HepG2 (cell line): ENCODE measurements at regions not wholly inside any gene's neighbourhood (a gene's known extent, or its start where the extent isn't known, plus 50 kb on each side); places are given as distances from the start of the nearest gene placed in this dataset.

Experiments
- ATAC-seq: fragments of 200-7000 bp; cut with Tn5 transposase; 3 replicates; pipeline ENCODE4 v1.9.1; 2020; ENCODE audit warnings: mild to moderate bottlenecking, moderate library complexity
- BruUV-seq: library from RNA; stranded (reverse); fragments of 400-500 nt; replicated peaks from 2 replicates; lab custom pipeline; 2021; lab: Mats Ljungman, UMichigan
- CTCF ChIA-PET: fragments of 300-600 bp; formaldehyde crosslinking; extraction: SDS; loops from one replicate; lab custom pipeline; 2021; ENCODE audit warnings: low total read pairs, inconsistent platforms, low intra/inter-chr PET ratio; lab: Yijun Ruan, JAX
- POLR2A ChIA-PET: fragments of 350-600 bp; sonication (Branson Sonifier 250); formaldehyde crosslinking; loops from one replicate; lab custom pipeline; 2020; ENCODE audit warnings: antibody characterized with exemption, inconsistent platforms; lab: Yijun Ruan, JAX
- DNase-seq: peaks from one replicate; pipeline ENCODE4 v3.0.0-alpha.2; 2015; ENCODE audit warnings: low spot score
- FAIRE-seq: peaks from 3 replicates; lab custom pipeline; 2011; peaks lifted over from hg19 to GRCh38; lab: Jason Lieb, UNC
- H2AFZ ChIP-seq: one replicate; pipeline ENCODE4 v1.6.1; 2011; ENCODE audit warnings: low read length, inconsistent platforms
- H3K27ac ChIP-seq: fragments of 300-600 bp; 3 replicates; pipeline ENCODE4 v1.8.0; 2011; ENCODE audit warnings: mixed run types, mild to moderate bottlenecking, mixed read lengths, low read length, inconsistent platforms; ENCODE audit not compliant: insufficient read depth; ENCODE audit errors: extremely low read length
- H3K27me3 ChIP-seq, 2 experiments: fragments of 200-600 bp in 1 of 2; 2 replicates in 1 of 2; 3 replicates in 1 of 2; pipeline versions ENCODE4 v1.6.0 to v1.8.0; 2011; ENCODE audit warnings: low read length in 2 of 2, mild to moderate bottlenecking in 2 of 2, moderate library complexity in 2 of 2, inconsistent platforms in 1 of 2; ENCODE audit not compliant: insufficient read depth in 2 of 2, control insufficient read depth in 1 of 2
- H3K36me3 ChIP-seq, 2 experiments: fragments of 200-600 bp in 1 of 2; replicated peaks in 1 of 2; 2 replicates in 1 of 2; 3 replicates in 1 of 2; pipeline versions ENCODE4 v1.5.1 to v1.8.0; 2011; ENCODE audit warnings: low read length in 2 of 2, inconsistent platforms in 1 of 2; ENCODE audit not compliant: insufficient read depth in 2 of 2, control insufficient read depth in 1 of 2
- H3K4me1 ChIP-seq: 2 replicates; pipeline ENCODE4 v1.5.1; 2012; ENCODE audit warnings: low read length, inconsistent platforms; ENCODE audit not compliant: insufficient read depth
- H3K4me2 ChIP-seq: 2 replicates; pipeline ENCODE4 v1.6.0; 2011; ENCODE audit warnings: low read depth, low read length, inconsistent platforms
- H3K4me3 ChIP-seq, 3 experiments: fragments of 200-600 bp in 1 of 3; sonication (generic), shearing (Covaris generic) in 1 of 3; replicated peaks in 1 of 3; 2 replicates each; pipeline ENCODE4 v1.5.1; 2011 to 2016; ENCODE audit warnings: low read length in 3 of 3, inconsistent platforms in 2 of 3, low read depth in 2 of 3, mild to moderate bottlenecking in 2 of 3, control low read depth in 1 of 3, mixed read lengths in 1 of 3; ENCODE audit not compliant: insufficient read depth in 1 of 3
- H3K79me2 ChIP-seq: one replicate; pipeline ENCODE4 v1.6.1; 2011; ENCODE audit warnings: low read length, inconsistent platforms; ENCODE audit not compliant: insufficient read depth
- H3K9ac ChIP-seq: 2 replicates; pipeline ENCODE4 v1.6.0; 2011; ENCODE audit warnings: mild to moderate bottlenecking, low read depth, low read length, inconsistent platforms; ENCODE audit not compliant: insufficient read depth
- H3K9me3 ChIP-seq: 2 replicates; pipeline ENCODE4 v1.5.1; 2012; ENCODE audit warnings: mild to moderate bottlenecking, low read length
- H4K20me1 ChIP-seq: 2 replicates; pipeline ENCODE4 v1.6.0; 2011; ENCODE audit warnings: inconsistent platforms, mild to moderate bottlenecking, low read length, moderate library complexity; ENCODE audit not compliant: insufficient read depth
- AHDC1 ChIP-seq: sonication (generic); formaldehyde crosslinking; IDR thresholded peaks from 2 replicates; pipeline ENCODE4 v1.5.1; 2020; ENCODE audit warnings: mild to moderate bottlenecking, missing genetic modification reagents, borderline replicate concordance
- BATF2 ChIP-seq: sonication (generic); formaldehyde crosslinking; IDR thresholded peaks from 2 replicates; pipeline ENCODE4 v1.8.0; 2022; ENCODE audit warnings: mild to moderate bottlenecking, missing genetic modification reagents, moderate library complexity
- E2F2 ChIP-seq: sonication (generic); formaldehyde crosslinking; IDR thresholded peaks from 2 replicates; pipeline ENCODE4 v1.4.0; 2020; ENCODE audit warnings: missing genetic modification reagents, borderline replicate concordance
- IRF1 ChIP-seq: sonication (generic); formaldehyde crosslinking; IDR thresholded peaks from 2 replicates; pipeline ENCODE4 v1.4.0; 2020; ENCODE audit warnings: low read depth, mild to moderate bottlenecking, missing genetic modification reagents
- PCBP1 ChIP-seq: fragments of 200-400 bp; formaldehyde crosslinking; IDR thresholded peaks from 2 replicates; pipeline ENCODE4 v1.6.1; 2017; ENCODE audit warnings: mild to moderate bottlenecking, low read depth, low read length, borderline replicate concordance
- ZBTB3 ChIP-seq: sonication (generic); formaldehyde crosslinking; IDR thresholded peaks from 2 replicates; pipeline ENCODE4 v1.4.0; 2020; ENCODE audit warnings: low read depth, mild to moderate bottlenecking, moderate library complexity, missing genetic modification reagents, borderline replicate concordance
- ZNF605 ChIP-seq: sonication (generic); formaldehyde crosslinking; IDR thresholded peaks from 2 replicates; pipeline ENCODE4 v1.8.0; 2022; ENCODE audit warnings: mild to moderate bottlenecking, missing genetic modification reagents
- ZNF781 ChIP-seq: sonication (generic); formaldehyde crosslinking; IDR thresholded peaks from 2 replicates; pipeline ENCODE4 v1.5.1; 2020; ENCODE audit warnings: borderline replicate concordance, mild to moderate bottlenecking, missing genetic modification reagents; ENCODE audit errors: not compliant biosample characterization
- WGBS: methylation state at CpG from one replicate; pipeline ENCODE4 v1.1.6; 2017; ENCODE audit warnings: low lambda C conversion rate; 5-methylcytosine and 5-hydroxymethylcytosine counted together
- in situ Hi-C: cut with HindIII; loops from 2 replicates; pipeline ENCODE4 v1.10.0; 2017; ENCODE audit warnings: low pct_unique_long_range_greater_than_20kb; ENCODE audit not compliant: extremely low pct_ligation_motif_present
- intact Hi-C: fragments of 100-400 bp; cut with micrococcal nuclease; formaldehyde crosslinking; loops from one replicate; pipeline ENCODE4 v1.10.0; 2022; ENCODE audit not compliant: unreplicated experiment

GRCh38 chr18:68086481-68086880, 570.0 kb upstream of the DSEL start (continued):
- TF ChIP-seq E2F2 (CRISPR knock-in tag): no peak

GRCh38 chr18:68085251-68085650, 568.7 kb upstream of the DSEL start:
- BruUV-seq: no TSS peak

GRCh38 chr18:68083776-68084175, 567.3 kb upstream of the DSEL start:
- H3K27ac ChIP-seq: no peak overlapping the region
- H3K36me3 ChIP-seq: no peaks in the 10 kb centered on the region
- no peaks in the 10 kb centered on the region for H3K9me3 ChIP-seq
- no peaks in the 10 kb centered on the region for H3K4me1 ChIP-seq
- H4K20me1 ChIP-seq: no peaks in the 10 kb centered on the region
- intact Hi-C loops: no loop called here
- no peak for DNase-seq
- WGBS: under 1% methylated on average over 3 of the region's 3 CpGs
- H3K79me2 ChIP-seq: no peaks in the 10 kb centered on the region
- no TSS peak for BruUV-seq
- H3K4me3 ChIP-seq: no peak overlapping the region
- no peak overlapping the region for H2AFZ ChIP-seq
- POLR2A ChIA-PET: no interaction called here
- no peak for FAIRE-seq
- CTCF ChIA-PET: no interaction called here
- H3K9ac ChIP-seq: no peak overlapping the region
- in situ Hi-C loops: no loop called here
- H3K4me2 ChIP-seq: no peak overlapping the region
- ATAC-seq: no peak
- no peaks in the 10 kb centered on the region for H3K27me3 ChIP-seq
- TF ChIP-seq IRF1 (no peak), BATF2 (CRISPR knock-in tag) (no peak), AHDC1 (CRISPR knock-in tag) (no peak), ZNF605 (CRISPR knock-in tag) (no peak), PCBP1 (no peak)

More at GRCh38 chr18:68085251-68085650, 568.7 kb upstream of the DSEL start:
- TF ChIP-seq ZNF781 (CRISPR knock-in tag) (no peak), ZBTB3 (CRISPR knock-in tag) (no peak)
- H3K4me3 ChIP-seq: no peak overlapping the region
- no peaks in the 10 kb centered on the region for H4K20me1 ChIP-seq
- FAIRE-seq (no peak), ATAC-seq (no peak), DNase-seq (no peak)
- intact Hi-C loops: no loop called here
- WGBS: 0% methylated on average over 2 of the region's 2 CpGs
- H3K9me3 ChIP-seq: no peaks in the 10 kb centered on the region
- no peak overlapping the region for H2AFZ ChIP-seq
- POLR2A ChIA-PET: no interaction called here
- in situ Hi-C loops: no loop called here
- no peaks in the 10 kb centered on the region for H3K36me3 ChIP-seq
- H3K79me2 ChIP-seq: no peaks in the 10 kb centered on the region
- no peak overlapping the region for H3K9ac ChIP-seq
- H3K4me1 ChIP-seq: no peaks in the 10 kb centered on the region
- H3K27me3 ChIP-seq: no peaks in the 10 kb centered on the region
- H3K27ac ChIP-seq: no peak overlapping the region
- H3K4me2 ChIP-seq: no peak overlapping the region
- CTCF ChIA-PET: no interaction called here
